ENCODE measurements at regions not wholly inside any gene's neighbourhood (a gene's known extent, or its start where the extent isn't known, plus 50 kb on each side); places are given as distances from the start of the nearest gene placed in this dataset.
"Not testable (repeated sequence)": the region's sequence is repeated elsewhere in the genome, so short reads cannot be mapped to it uniquely, and the experiment has no call there.

DNA sequence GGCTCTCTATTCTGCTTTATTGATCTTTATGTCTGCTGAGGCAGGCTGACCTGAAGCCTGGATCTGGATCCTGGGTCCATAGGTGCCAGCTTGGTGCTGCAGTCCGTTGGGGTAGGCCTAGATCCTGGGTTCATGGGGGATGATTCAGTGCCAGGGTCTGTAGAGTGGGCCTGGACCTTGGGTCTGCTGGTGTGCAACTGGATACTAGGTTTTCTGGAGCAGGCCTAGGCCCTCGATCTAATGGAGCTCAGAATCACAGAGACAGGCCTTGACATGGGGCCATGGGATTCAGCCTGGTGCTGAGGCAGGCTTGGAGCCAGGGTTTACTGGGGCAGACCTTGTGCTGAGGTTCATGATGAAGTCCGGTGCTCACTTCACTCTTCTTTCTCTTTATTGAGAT is 358.6 kb downstream of the TEX13C start:
- ChIA-PET CTCF (interaction anchor here (0.6 kb wide), 1 partner anchor 348 kb away, joined by 3 read pairs; no protein-coding TSS in a partner anchor), POLR2A (no interaction called here)
- no peak for DNase-seq (ENCODE audit: low read depth)
- TF ChIP-seq, protein P1, sequence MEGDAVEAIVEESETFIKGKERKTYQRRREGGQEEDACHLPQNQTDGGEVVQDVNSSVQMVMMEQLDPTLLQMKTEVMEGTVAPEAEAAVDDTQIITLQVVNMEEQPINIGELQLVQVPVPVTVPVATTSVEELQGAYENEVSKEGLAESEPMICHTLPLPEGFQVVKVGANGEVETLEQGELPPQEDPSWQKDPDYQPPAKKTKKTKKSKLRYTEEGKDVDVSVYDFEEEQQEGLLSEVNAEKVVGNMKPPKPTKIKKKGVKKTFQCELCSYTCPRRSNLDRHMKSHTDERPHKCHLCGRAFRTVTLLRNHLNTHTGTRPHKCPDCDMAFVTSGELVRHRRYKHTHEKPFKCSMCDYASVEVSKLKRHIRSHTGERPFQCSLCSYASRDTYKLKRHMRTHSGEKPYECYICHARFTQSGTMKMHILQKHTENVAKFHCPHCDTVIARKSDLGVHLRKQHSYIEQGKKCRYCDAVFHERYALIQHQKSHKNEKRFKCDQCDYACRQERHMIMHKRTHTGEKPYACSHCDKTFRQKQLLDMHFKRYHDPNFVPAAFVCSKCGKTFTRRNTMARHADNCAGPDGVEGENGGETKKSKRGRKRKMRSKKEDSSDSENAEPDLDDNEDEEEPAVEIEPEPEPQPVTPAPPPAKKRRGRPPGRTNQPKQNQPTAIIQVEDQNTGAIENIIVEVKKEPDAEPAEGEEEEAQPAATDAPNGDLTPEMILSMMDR (IDR thresholded peaks at IDR 0.05; ENCODE audit: insufficient read depth, low read depth, low read length) = no peak
- Histone ChIP-seq H3K36me3 (ENCODE audit: control insufficient read depth, insufficient read depth, low read length) (no peaks in the 10 kb centered on the region), H3K4me3 (ENCODE audit: low read depth, low read length) (no peak overlapping the region), H3K27me3 (ENCODE audit: control insufficient read depth, insufficient read depth, low read length) (no peaks in the 10 kb centered on the region)

DNA sequence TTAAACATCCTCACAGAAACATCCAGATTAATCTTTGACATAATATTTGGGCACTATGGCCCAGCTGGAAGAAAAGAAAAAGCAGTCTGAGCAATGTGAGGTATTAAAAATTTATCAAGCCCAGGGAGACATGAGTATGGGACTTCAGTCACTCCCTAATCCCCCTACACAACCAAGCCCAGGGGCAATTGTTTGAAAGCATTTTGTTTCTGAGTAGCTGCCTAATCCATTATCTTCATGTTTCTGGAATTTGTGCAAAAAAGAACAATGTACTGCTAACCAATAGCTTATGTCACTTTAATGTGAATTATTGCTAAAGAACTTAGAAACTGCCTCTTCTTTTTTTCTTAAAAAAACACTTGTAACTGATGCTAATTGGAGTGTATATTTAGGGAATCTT is 360.7 kb downstream of the TEX13C start:
- TF ChIP-seq, protein P1 (IDR thresholded peaks at IDR 0.05; ENCODE audit: insufficient read depth, low read depth, low read length) = no peak
- H3K36me3 ChIP-seq (ENCODE audit: control insufficient read depth, insufficient read depth, low read length) = no peaks in the 10 kb centered on the region
- CTCF ChIA-PET = no interaction called here
- no peak overlapping the region for H3K4me3 ChIP-seq (ENCODE audit: low read depth, low read length)
- POLR2A ChIA-PET = no interaction called here
- DNase-seq (ENCODE audit: low read depth) = no peak
- H3K27me3 ChIP-seq (ENCODE audit: control insufficient read depth, insufficient read depth, low read length) = no peaks in the 10 kb centered on the region

GRCh38 chrX:125681058-125681457 is 361.4 kb downstream of the TEX13C start:
- Histone ChIP-seq H3K4me3 (ENCODE audit: low read depth, low read length) (no peak overlapping the region), H3K36me3 (ENCODE audit: control insufficient read depth, insufficient read depth, low read length) (no peaks in the 10 kb centered on the region), H3K27me3 (ENCODE audit: control insufficient read depth, insufficient read depth, low read length) (no peaks in the 10 kb centered on the region)
- TF ChIP-seq, protein P1 (IDR thresholded peaks at IDR 0.05; ENCODE audit: insufficient read depth, low read depth, low read length) = no peak
- no peak for DNase-seq (ENCODE audit: low read depth)
- ChIA-PET CTCF (no interaction called here), POLR2A (no interaction called here)

- CTCF ChIA-PET = no interaction called here
- no peak for DNase-seq (ENCODE audit: low read depth)
- no peaks in the 10 kb centered on the region for H3K27me3 ChIP-seq (ENCODE audit: control insufficient read depth, insufficient read depth, low read length)
- TF ChIP-seq, protein P1 (IDR thresholded peaks at IDR 0.05; ENCODE audit: insufficient read depth, low read depth, low read length) = no peak
- no peaks in the 10 kb centered on the region for H3K36me3 ChIP-seq (ENCODE audit: control insufficient read depth, insufficient read depth, low read length)
- H3K4me3 ChIP-seq (ENCODE audit: low read depth, low read length) = no peak overlapping the region
- POLR2A ChIA-PET = no interaction called here
Measured at GRCh38 chrX:125681507-125681906, 361.8 kb downstream of the TEX13C start.

GRCh38 chrX:125690522-125690921 is 370.9 kb downstream of the TEX13C start:
- POLR2A ChIA-PET; DNase-seq (ENCODE audit: low read depth); H3K36me3 ChIP-seq (ENCODE audit: control insufficient read depth, insufficient read depth, low read length); CTCF ChIA-PET; H3K4me3 ChIP-seq (ENCODE audit: low read depth, low read length); H3K27me3 ChIP-seq (ENCODE audit: control insufficient read depth, insufficient read depth, low read length): not testable (repeated sequence)

- TF ChIP-seq, protein P1 (IDR thresholded peaks at IDR 0.05; ENCODE audit: insufficient read depth, low read depth, low read length) = no peak
- H3K4me3 ChIP-seq (ENCODE audit: low read depth, low read length) = no peak overlapping the region
- ChIA-PET CTCF (no interaction called here), POLR2A (no interaction called here)
- no peaks in the 10 kb centered on the region for H3K36me3 ChIP-seq (ENCODE audit: control insufficient read depth, insufficient read depth, low read length)
- H3K27me3 ChIP-seq (ENCODE audit: control insufficient read depth, insufficient read depth, low read length) = no peaks in the 10 kb centered on the region
- no peak for DNase-seq (ENCODE audit: low read depth)
Measured at GRCh38 chrX:125694171-125694570, 374.5 kb downstream of the TEX13C start.

Measured in BJ (cell line).